HG03066 (cell line): ENCODE measurements at regions not wholly inside any gene's neighbourhood (a gene's known extent, or its start where the extent isn't known, plus 50 kb on each side); places are given as distances from the start of the nearest gene placed in this dataset.

Source experiments
- ATAC-seq: cut with Tn5 transposase; IDR thresholded peaks from one replicate; pipeline ENCODE4 v1.9.1; 2021; ENCODE audit warnings: low read depth; ENCODE audit not compliant: unreplicated experiment

DNA sequence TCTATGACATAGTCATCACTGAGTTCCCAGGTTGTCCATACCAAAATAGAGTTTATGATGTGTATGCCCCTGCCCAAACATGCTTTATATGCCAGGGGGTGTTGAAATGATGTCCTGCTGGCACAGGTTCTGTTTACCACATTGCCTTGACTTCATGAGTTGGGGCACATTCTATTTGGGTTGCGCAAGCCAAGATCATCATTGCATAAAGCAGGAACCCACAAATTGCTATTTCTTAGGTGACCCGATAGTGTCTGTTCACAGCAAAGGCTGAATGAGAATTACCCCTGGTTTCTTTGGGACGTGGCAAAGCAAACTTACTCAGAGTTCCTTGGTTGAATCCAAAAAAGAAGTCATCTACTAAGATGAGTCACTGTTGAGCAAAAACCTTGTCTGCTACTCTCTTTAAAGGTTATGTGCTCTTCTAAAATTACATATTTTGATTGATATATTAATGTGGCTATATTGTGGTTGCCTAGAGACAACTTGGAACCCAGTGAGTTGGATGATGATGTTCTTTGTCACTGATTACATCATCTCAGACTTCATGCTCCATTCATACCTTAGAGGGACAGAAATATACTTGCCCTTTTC lies 912.6 kb upstream of the SOX9 start:
- ATAC-seq: no peak

GRCh38 chr17:71213936-71214335 lies 906.9 kb upstream of the SOX9 start:
- ATAC-seq: no peak

DNA sequence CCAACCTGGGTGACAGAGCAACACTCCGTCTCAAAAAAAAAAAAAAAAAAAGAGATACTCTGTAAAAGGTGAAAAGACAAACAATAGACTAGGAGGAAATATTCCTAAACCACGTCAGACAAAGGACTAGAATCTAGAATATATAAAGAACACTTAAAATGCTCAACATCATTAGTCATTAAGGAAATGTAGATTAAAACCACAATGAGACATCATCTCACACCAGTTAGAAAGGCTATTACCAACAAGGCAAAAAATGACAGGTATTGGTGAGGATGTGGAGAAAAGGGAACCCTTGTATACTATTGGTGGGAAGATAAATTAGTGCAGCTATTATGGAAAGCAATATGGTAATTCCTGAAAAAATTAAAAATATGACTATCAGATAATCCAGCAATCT lies 903.1 kb upstream of the SOX9 start:
- no peak for ATAC-seq

DNA sequence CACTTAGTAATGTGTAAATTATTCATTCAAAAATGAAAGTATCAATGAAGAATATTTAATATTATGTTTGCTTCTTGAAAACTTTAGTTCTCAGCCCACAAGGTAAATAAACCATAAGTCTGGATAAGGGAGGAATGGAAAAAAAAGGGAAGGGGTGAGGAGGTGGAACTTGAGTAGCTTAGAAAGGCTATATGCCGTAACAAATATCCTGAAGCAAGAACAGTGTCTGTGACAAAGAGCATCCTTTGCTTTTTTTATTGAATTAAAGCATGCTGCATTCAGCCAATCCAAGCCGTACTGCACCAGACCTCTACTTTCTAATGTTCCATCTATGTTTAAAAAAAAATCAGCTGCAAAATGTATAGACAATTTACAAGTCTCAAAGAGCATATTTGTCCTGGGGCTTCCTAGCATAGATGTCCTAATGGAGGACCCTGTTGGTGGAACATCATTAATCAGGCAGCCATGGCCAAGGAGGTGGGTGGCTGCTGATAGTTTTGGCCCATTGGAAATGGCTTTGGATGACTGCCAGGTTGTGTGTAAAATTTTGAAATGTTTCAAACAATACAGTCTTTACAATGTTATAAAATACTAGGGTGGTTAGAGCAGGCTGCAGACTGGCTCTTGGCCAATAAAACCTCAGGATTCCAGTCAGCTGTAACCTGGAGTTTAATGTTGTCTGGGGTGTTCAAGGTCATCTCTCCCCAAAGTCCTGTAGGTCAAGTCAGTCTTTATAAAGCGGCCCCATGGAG lies 895.8 kb upstream of the SOX9 start:
- ATAC-seq: no peak

- no peak for ATAC-seq
These were observed 893.0 kb upstream of the SOX9 start for GRCh38 chr17:71227841-71228240.

GRCh38 chr17:71229070-71229469 lies 891.8 kb upstream of the SOX9 start:
- no peak for ATAC-seq

GRCh38 chr17:71232801-71233559 lies 887.8 kb upstream of the SOX9 start:
- ATAC-seq: no peak

DNA sequence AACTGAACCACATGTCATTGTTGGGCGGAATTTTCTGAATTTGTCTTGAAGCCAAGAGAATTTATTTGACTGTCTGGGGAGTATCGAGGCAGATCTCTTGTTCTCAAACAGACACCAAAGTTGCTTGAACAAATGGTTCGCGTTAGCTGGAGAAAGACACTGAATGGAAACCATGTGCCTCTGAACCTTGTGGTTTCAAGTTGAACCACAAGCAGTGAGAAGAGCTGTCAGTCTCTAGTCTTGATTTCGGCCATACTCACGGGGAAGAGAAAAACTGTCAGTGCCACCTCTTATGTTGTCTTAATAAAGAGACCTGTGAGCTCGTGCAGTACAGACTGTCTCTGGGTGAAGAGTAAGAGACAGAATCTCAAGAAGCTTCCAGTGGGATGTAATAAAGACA lies 886.5 kb upstream of the SOX9 start:
- no peak for ATAC-seq

- ATAC-seq: no peak
These were observed 882.8 kb upstream of the SOX9 start for GRCh38 chr17:71237903-71238538.

DNA sequence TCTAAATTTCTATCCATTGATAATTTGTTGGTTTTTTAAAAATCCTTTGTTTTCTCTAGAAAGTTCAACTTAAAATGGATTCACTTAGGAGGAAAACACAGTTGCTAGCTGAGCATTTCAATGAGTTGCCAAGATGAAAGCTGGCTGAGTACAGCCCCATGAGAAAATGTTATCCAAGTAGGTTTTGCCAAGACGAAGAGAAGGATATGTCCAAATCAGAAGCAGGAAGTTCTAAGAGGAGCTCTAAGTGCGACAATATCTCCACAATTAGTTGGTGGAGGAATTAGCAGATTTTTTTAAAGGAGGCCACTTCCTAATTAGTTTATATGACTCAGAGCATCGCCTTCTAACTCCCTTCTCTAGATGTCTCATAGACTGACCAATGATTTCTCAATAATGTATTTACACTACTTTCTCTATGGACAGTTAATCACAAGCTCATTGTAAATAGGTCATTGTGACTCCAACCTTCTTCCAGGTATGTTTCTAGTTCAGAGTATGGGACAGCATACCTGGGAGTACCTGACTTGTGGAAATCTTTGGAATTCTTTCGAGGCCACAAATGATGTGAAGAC lies 873.3 kb upstream of the SOX9 start:
- ATAC-seq: no peak

GRCh38 chr17:71251276-71251675 lies 869.5 kb upstream of the SOX9 start:
- no peak for ATAC-seq

GRCh38 chr17:71251951-71252350 lies 868.9 kb upstream of the SOX9 start:
- ATAC-seq: no peak

GRCh38 chr17:71252436-71252835 lies 868.4 kb upstream of the SOX9 start:
- no peak for ATAC-seq

DNA sequence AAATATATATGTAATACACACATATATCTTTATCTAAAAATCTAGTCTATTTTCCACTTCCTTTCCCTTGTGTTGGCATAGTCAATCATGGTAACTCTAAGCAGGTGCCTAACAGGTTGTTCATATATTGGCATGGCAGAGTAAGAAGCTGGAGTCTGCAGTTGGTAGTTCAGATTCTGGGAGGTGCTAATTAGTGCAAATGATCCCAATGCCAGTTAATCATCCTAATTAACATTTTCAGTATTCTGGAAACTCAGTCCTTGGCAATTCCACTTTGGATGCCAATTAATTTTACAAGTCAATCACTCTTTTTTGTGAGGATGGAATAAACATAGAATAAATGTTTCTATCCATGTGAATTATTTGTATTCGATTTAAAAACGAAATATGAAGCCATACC lies 863.7 kb upstream of the SOX9 start:
- ATAC-seq: no peak

DNA sequence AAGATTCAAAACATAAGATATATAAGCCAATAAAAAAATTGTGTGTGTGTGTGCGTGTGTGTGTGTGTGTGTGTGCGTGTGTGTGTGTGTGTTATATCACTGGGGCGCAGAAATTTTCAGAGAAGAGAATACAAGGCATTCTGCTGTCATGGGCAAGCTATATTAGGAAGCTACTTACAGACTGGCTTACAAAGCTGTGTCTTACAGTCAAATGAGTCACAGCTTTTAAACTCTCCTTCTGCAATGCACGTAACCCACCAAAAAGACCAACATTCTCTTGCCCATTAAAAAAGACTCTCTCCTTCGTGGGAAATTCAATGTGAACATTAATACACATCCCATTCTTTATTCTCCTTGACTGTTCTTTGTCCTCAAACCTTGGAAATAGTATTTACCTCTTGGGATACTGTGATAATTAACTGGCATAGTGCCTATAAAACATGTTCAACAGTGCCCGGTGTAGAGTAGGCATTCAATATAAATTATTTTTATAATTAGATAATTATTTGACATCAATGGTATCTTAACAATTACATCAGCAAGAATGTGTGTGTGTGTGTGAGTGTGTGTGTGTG lies 860.4 kb upstream of the SOX9 start:
- no peak for ATAC-seq

DNA sequence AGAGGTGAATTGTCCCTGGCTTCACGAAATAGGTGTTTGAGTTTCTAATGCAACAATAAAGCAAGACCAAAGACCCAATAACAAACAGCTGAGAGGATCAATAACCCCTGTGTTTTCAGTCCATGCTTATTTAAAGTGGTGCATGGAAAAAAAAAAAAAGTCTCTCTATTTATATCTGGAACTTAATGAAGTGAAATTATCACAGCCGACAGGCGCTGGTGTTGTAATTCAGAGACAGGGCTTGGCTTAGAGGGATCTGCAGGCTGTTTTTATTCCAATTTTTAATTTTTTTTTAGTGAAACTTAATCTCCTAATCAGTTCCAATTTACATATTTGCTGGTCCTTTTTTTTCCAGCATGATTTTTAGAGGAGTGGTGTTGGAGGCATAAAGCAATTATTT lies 858.2 kb upstream of the SOX9 start:
- ATAC-seq: no peak

- ATAC-seq: no peak
These were observed 853.2 kb upstream of the SOX9 start for GRCh38 chr17:71267668-71268067.

DNA sequence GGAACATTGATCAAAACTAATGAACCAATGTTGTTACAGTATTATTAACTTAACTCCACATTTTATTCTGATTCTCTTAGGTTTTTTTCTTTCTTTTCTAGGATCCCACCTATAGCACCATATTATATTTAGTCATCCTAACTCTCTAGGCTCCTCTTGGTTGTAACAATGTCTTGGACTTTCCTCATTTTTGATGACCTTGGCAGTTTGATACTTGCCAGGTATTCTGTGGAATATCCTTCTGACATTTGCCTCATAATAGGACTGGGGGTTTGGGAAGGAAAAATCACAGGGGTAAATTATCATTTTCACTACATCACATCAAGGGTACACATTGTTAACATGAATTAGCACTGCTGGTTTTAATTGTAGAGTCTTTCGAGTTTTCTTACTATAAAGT lies 851.6 kb upstream of the SOX9 start:
- ATAC-seq: no peak

GRCh38 chr17:71273441-71273840 lies 847.4 kb upstream of the SOX9 start:
- ATAC-seq: no peak

- ATAC-seq: no peak
These were observed 844.7 kb upstream of the SOX9 start for GRCh38 chr17:71276079-71276478.

DNA sequence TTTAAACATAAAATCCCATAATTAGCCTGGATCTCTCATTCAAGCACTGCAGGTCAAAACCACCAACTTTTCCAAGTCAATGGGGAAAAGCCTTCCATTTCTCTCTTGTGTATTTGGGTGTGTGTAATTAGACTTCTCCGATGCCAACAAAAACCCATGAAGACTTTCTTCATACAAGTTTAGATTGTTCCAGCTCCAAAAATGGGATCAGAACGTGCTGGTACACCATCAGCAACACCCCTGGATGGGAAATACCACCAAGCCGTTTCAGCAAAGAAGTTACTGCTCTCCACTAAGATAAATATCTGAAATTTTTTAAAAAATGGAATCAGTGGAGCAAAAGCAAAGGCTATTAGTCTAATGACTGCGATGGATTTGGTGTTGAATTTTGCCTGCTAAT lies 837.3 kb upstream of the SOX9 start:
- ATAC-seq: no peak
